ENCODE measurements at regions not wholly inside any gene's neighbourhood (a gene's known extent, or its start where the extent isn't known, plus 50 kb on each side); places are given as distances from the start of the nearest gene placed in this dataset.

DNA sequence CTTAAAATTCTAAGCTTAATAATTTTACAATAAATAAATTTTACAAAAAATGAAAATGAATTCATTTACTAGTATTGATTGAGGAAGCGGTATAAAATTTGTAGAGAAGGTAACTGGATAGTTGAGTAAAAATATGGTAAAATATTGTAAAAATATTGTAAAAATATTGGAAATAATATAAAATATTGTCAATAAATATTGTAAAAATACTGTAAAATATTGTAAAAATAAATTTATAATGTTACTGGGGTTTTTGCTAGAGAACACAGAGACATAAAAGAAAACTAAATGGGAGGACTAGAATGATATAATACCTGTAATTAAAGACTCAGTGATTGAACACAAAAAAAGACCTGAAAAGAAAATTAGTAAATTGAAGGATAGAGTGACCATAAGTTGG is 546.3 kb upstream of the NETO1 start:
- TF ChIP-seq, protein P1, sequence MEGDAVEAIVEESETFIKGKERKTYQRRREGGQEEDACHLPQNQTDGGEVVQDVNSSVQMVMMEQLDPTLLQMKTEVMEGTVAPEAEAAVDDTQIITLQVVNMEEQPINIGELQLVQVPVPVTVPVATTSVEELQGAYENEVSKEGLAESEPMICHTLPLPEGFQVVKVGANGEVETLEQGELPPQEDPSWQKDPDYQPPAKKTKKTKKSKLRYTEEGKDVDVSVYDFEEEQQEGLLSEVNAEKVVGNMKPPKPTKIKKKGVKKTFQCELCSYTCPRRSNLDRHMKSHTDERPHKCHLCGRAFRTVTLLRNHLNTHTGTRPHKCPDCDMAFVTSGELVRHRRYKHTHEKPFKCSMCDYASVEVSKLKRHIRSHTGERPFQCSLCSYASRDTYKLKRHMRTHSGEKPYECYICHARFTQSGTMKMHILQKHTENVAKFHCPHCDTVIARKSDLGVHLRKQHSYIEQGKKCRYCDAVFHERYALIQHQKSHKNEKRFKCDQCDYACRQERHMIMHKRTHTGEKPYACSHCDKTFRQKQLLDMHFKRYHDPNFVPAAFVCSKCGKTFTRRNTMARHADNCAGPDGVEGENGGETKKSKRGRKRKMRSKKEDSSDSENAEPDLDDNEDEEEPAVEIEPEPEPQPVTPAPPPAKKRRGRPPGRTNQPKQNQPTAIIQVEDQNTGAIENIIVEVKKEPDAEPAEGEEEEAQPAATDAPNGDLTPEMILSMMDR (IDR thresholded peaks at IDR 0.05; ENCODE audit: poor library complexity): no peak
- TF ChIP-seq EZH2phosphoT487 (IDR thresholded peaks at IDR 0.05; ENCODE audit: low read depth, severe bottlenecking, unreplicated experiment): no peak

Measured in hepatocyte (in vitro differentiated cells).